ENCODE measurements at regions not wholly inside any gene's neighbourhood (a gene's known extent, or its start where the extent isn't known, plus 50 kb on each side); places are given as distances from the start of the nearest gene placed in this dataset.

DNA sequence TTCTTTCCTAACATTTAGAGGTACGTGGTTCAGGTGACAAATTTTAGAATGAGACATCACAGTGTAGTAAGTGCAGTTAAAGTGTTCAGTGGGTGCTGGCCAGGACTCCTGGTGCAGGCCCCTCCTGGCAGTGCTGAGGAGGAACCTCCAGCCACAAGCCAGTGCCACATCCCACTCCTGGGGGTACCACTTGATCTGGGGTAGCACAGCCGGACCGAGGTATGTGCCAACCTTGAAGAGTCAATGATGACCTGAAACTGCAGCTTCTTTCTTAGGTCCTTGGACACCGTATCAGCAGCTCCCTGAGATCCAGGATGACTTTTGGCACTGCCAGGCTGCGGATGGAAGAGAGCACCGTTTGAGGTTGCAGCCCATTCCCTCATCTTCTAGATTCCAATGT lies 310.4 kb upstream of the IRX4 start:
- Histone ChIP-seq H3K4me1 (no peaks in the 10 kb centered on the region), H3K9me3 (peaks cover 0 to 16% (median 10%) of the 10 kb centered on the region in 3 donors), H3K4me3 (no peak overlapping the region), H3K27me3 (no peaks in the 10 kb centered on the region), H3K36me3 (no peaks in the 10 kb centered on the region), H3K27ac (no peak overlapping the region)
- no peak for DNase-seq
- TF ChIP-seq, protein P1, sequence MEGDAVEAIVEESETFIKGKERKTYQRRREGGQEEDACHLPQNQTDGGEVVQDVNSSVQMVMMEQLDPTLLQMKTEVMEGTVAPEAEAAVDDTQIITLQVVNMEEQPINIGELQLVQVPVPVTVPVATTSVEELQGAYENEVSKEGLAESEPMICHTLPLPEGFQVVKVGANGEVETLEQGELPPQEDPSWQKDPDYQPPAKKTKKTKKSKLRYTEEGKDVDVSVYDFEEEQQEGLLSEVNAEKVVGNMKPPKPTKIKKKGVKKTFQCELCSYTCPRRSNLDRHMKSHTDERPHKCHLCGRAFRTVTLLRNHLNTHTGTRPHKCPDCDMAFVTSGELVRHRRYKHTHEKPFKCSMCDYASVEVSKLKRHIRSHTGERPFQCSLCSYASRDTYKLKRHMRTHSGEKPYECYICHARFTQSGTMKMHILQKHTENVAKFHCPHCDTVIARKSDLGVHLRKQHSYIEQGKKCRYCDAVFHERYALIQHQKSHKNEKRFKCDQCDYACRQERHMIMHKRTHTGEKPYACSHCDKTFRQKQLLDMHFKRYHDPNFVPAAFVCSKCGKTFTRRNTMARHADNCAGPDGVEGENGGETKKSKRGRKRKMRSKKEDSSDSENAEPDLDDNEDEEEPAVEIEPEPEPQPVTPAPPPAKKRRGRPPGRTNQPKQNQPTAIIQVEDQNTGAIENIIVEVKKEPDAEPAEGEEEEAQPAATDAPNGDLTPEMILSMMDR (IDR thresholded peaks at IDR 0.05) = no peak
- intact Hi-C loops (cut with DNase I; ENCODE audit: low total_unique reads) = no loop called here

DNA sequence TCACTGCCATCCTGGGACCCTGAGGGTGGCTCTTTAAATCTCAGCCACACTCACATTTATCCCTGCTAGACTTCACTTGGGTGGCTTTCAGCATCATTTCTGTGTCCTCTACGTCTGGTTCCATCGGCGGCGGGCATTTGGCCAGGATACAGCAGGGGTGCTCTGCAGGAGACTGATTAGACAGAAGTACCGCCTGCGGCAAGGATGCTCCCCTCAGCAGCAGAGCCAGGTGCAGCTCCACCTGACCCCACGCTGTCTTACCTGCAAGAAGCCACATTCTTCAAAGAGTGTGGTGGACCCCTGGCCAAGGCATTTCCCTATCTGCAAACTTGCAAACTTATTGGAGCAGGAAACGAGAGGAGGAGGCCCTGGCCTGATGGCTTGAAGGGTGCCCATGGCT lies 309.8 kb upstream of the IRX4 start:
- TF ChIP-seq, protein P1 (IDR thresholded peaks at IDR 0.05) = no peak

DNA sequence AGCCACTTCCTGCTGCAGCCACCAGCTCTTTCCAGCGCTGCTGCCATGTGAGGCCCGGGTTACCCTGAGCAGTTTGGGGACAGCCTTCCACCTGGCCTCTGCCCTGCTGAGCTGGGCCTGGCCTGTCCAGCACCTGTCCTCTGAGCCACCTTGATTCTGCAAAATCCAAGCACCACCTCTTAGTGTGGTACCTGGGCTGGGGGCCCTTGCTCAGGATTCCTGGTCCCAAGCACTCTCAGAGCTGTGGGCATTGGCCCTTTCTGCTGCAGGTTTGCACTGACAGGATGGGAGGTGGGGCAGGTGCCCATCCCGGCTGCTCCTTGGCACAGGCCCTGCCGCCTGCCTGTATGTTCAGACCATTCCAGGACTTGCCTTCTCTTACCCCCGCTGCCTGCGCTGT lies 309.2 kb upstream of the IRX4 start:
- H3K27ac ChIP-seq = no peak overlapping the region
- peaks cover 0 to 16% (median 10%) of the 10 kb centered on the region in 3 donors for H3K9me3 ChIP-seq
- no peaks in the 10 kb centered on the region for H3K27me3 ChIP-seq
- intact Hi-C loops (cut with DNase I; ENCODE audit: low total_unique reads) = no loop called here
- H3K4me1 ChIP-seq = no peaks in the 10 kb centered on the region
- TF ChIP-seq, protein P1 (IDR thresholded peaks at IDR 0.05) = no peak
- no peak overlapping the region for H3K4me3 ChIP-seq
- H3K36me3 ChIP-seq = no peaks in the 10 kb centered on the region
- DNase-seq = no peak

More for the DNA sequence above, 309.8 kb upstream of the IRX4 start:
- Histone ChIP-seq H3K4me3 (no peak overlapping the region), H3K36me3 (no peaks in the 10 kb centered on the region), H3K4me1 (no peaks in the 10 kb centered on the region), H3K9me3 (peaks cover 0 to 16% (median 10%) of the 10 kb centered on the region in 3 donors), H3K27me3 (no peaks in the 10 kb centered on the region), H3K27ac (no peak overlapping the region)
- no peak for DNase-seq
- intact Hi-C loops (cut with DNase I; ENCODE audit: low total_unique reads) = no loop called here

DNA sequence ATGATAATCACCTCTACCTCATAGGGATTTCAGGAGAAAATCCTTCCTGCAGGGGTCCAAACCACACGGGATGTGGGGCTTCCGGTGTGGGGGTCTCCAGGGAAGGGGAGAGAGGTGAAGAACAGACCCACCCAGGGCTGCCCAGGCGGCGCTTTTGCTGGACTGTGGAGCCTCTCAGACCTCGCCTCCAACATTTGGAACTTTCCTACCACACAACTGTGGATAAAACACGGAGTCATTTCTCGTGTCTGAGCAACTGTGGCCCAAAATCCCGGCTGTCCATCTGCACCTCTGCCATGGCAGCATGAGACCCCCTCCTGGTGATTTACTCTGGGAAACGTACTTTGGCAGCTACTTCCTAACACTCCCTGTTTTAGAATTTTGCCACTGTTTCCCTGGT lies 307.8 kb upstream of the IRX4 start:
- DNase-seq = no peak
- no peaks in the 10 kb centered on the region for H3K36me3 ChIP-seq
- H3K4me1 ChIP-seq = no peaks in the 10 kb centered on the region
- H3K27me3 ChIP-seq = peaks cover 0 to 7% of the 10 kb centered on the region in 2 donors
- intact Hi-C loops (cut with DNase I; ENCODE audit: low total_unique reads) = no loop called here
- no peak overlapping the region for H3K4me3 ChIP-seq
- H3K9me3 ChIP-seq = peaks cover 0 to 11% (median 9%) of the 10 kb centered on the region in 3 donors
- TF ChIP-seq, protein P1 (IDR thresholded peaks at IDR 0.05) = no peak
- no peak overlapping the region for H3K27ac ChIP-seq

DNA sequence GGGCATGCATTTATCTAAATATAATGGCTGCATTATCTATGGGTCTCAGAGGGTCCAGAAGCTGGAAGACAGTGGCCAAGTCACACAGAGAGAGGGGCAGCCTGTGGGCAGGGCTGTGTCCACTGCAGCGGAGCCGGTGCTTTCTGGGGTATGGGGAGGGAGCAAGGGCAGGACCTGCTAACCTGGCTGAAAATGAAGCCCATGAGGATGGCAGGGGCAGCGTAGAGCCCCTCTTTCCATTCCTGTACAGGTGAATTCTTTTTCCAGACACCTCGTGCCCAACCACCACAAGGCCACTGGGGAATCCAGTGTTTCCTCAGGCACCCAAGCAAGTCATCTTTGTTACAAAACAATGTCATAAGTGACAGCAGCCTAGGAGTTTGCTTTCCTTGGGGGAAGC lies 305.9 kb upstream of the IRX4 start:
- H3K27ac ChIP-seq = no peak overlapping the region
- no peaks in the 10 kb centered on the region for H3K4me1 ChIP-seq
- no peaks in the 10 kb centered on the region for H3K36me3 ChIP-seq
- DNase-seq = no peak
- peaks cover 0 to 8% of the 10 kb centered on the region in 2 donors for H3K27me3 ChIP-seq
- H3K4me3 ChIP-seq = no peak overlapping the region
- TF ChIP-seq, protein P1 (IDR thresholded peaks at IDR 0.05) = no peak
- intact Hi-C loops (cut with DNase I; ENCODE audit: low total_unique reads) = no loop called here
- H3K9me3 ChIP-seq = no peaks in the 10 kb centered on the region

DNA sequence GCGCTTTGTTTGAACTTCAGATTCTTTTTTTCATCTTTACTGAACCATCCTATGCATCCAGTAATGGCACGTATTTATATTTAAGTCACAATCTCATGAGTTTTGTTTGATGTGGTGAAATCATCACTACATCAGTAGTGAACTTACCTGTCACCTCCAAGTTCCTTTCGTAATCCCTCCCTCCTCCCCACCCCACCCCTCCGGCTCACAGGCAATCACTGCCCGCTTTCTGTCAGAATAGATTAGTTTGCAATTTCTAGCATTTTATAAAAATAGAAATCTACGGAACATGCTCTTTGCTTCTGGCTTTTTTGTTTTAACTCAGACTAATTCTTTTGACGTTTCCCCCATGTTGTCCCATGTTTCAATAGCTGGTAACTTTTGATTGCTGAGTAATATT lies 305.4 kb upstream of the IRX4 start:
- Histone ChIP-seq H3K4me3 (no peak overlapping the region), H3K9me3 (no peaks in the 10 kb centered on the region), H3K4me1 (no peaks in the 10 kb centered on the region), H3K27ac (no peak overlapping the region), H3K27me3 (peaks cover 0 to 11% of the 10 kb centered on the region in 2 donors), H3K36me3 (no peaks in the 10 kb centered on the region)
- DNase-seq = no peak
- TF ChIP-seq, protein P1 (IDR thresholded peaks at IDR 0.05) = no peak
- intact Hi-C loops (cut with DNase I; ENCODE audit: low total_unique reads) = no loop called here

All from tibial artery (tissue), 4 donors.